ENCODE measurements at regions not wholly inside any gene's neighbourhood (a gene's known extent, or its start where the extent isn't known, plus 50 kb on each side); places are given as distances from the start of the nearest gene placed in this dataset.

- 73 to 80% methylated on average over 1 of the region's 1 CpG for whole genome bisulfite sequencing, 2 experiments (ENCODE audit: insufficient coverage in 1 of 2, insufficient read length in 1 of 2)
- Mint-ChIP-seq H3K27me3 (ENCODE audit: insufficient read depth) (no peaks in the 10 kb centered on the region), H3K27ac (no peak overlapping the region), H3K9me3 (no peaks in the 10 kb centered on the region), H3K4me3 (no peak overlapping the region), H3K36me3 (ENCODE audit: low read depth) (no peaks in the 10 kb centered on the region), H3K4me1 (peaks cover 19% of the 10 kb centered on the region)
- DNase-seq: no peak
- Histone ChIP-seq H3K4me3 (ENCODE audit: low read length) (no peak overlapping the region), H3K27me3 (ENCODE audit: control insufficient read depth, insufficient read depth, low read length, poor library complexity, severe bottlenecking) (no peaks in the 10 kb centered on the region), H3K9ac (ENCODE audit: extremely low read depth, low read length, poor library complexity, severe bottlenecking) (no peak overlapping the region), H3K36me3 (ENCODE audit: control insufficient read depth, insufficient read depth, low read length) (no peaks in the 10 kb centered on the region), H3K4me1 (ENCODE audit: control insufficient read depth, insufficient read depth, low read length) (peaks cover 6% of the 10 kb centered on the region), H3K9me3 (ENCODE audit: control insufficient read depth, low read length) (no peaks in the 10 kb centered on the region), H3K27ac (ENCODE audit: low read depth, low read length) (no peak overlapping the region)
- TF ChIP-seq, protein P1, sequence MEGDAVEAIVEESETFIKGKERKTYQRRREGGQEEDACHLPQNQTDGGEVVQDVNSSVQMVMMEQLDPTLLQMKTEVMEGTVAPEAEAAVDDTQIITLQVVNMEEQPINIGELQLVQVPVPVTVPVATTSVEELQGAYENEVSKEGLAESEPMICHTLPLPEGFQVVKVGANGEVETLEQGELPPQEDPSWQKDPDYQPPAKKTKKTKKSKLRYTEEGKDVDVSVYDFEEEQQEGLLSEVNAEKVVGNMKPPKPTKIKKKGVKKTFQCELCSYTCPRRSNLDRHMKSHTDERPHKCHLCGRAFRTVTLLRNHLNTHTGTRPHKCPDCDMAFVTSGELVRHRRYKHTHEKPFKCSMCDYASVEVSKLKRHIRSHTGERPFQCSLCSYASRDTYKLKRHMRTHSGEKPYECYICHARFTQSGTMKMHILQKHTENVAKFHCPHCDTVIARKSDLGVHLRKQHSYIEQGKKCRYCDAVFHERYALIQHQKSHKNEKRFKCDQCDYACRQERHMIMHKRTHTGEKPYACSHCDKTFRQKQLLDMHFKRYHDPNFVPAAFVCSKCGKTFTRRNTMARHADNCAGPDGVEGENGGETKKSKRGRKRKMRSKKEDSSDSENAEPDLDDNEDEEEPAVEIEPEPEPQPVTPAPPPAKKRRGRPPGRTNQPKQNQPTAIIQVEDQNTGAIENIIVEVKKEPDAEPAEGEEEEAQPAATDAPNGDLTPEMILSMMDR (conservative IDR thresholded peaks at IDR 0.05): no peak
These were observed 129.3 kb upstream of the TPM1 start for GRCh38 chr15:62913246-62913645.

GRCh38 chr15:62914461-62915079, 128.0 kb upstream of the TPM1 start:
- H3K9ac ChIP-seq (ENCODE audit: extremely low read depth, low read length, poor library complexity, severe bottlenecking): no peak overlapping the region
- no peaks in the 10 kb centered on the region for H3K9me3 ChIP-seq (ENCODE audit: control insufficient read depth, low read length)
- Mint-ChIP-seq H3K36me3 (ENCODE audit: low read depth) (no peaks in the 10 kb centered on the region), H3K4me3 (no peak overlapping the region), H3K27ac (no peak overlapping the region), H3K27me3 (ENCODE audit: insufficient read depth) (no peaks in the 10 kb centered on the region), H3K4me1 (peaks cover 19% of the 10 kb centered on the region), H3K9me3 (no peaks in the 10 kb centered on the region)
- H3K27ac ChIP-seq (ENCODE audit: low read depth, low read length): no peak overlapping the region
- H3K4me1 ChIP-seq (ENCODE audit: control insufficient read depth, insufficient read depth, low read length): peaks cover 6% of the 10 kb centered on the region
- H3K36me3 ChIP-seq (ENCODE audit: control insufficient read depth, insufficient read depth, low read length): no peaks in the 10 kb centered on the region
- TF ChIP-seq, protein P1 (conservative IDR thresholded peaks at IDR 0.05): no peak
- H3K27me3 ChIP-seq (ENCODE audit: control insufficient read depth, insufficient read depth, low read length, poor library complexity, severe bottlenecking): no peaks in the 10 kb centered on the region
- H3K4me3 ChIP-seq (ENCODE audit: low read length): no peak overlapping the region
- DNase-seq: no peak
- WGBS, 2 experiments (ENCODE audit: insufficient coverage in 1 of 2, insufficient read length in 1 of 2): 83 to 95% methylated on average over 4 to 7 of the region's 7 CpGs

- WGBS, 2 experiments (ENCODE audit: insufficient coverage in 1 of 2, insufficient read length in 1 of 2): 81% methylated on average over 3 of the region's 3 CpGs; no CpG with 5 or more reads in 1 of the 2 experiments
- no peaks in the 10 kb centered on the region for H3K36me3 ChIP-seq (ENCODE audit: control insufficient read depth, insufficient read depth, low read length)
- Mint-ChIP-seq H3K27me3 (ENCODE audit: insufficient read depth) (no peaks in the 10 kb centered on the region), H3K4me1 (peaks cover 4% of the 10 kb centered on the region), H3K27ac (no peak overlapping the region), H3K9me3 (no peaks in the 10 kb centered on the region), H3K36me3 (ENCODE audit: low read depth) (no peaks in the 10 kb centered on the region), H3K4me3 (no peak overlapping the region)
- no peak overlapping the region for H3K27ac ChIP-seq (ENCODE audit: low read depth, low read length)
- no peaks in the 10 kb centered on the region for H3K9me3 ChIP-seq (ENCODE audit: control insufficient read depth, low read length)
- TF ChIP-seq, protein P1 (conservative IDR thresholded peaks at IDR 0.05): no peak
- H3K27me3 ChIP-seq (ENCODE audit: control insufficient read depth, insufficient read depth, low read length, poor library complexity, severe bottlenecking): no peaks in the 10 kb centered on the region
- H3K4me1 ChIP-seq (ENCODE audit: control insufficient read depth, insufficient read depth, low read length): no peaks in the 10 kb centered on the region
- DNase-seq: no peak
- H3K4me3 ChIP-seq (ENCODE audit: low read length): no peak overlapping the region
- no peak overlapping the region for H3K9ac ChIP-seq (ENCODE audit: extremely low read depth, low read length, poor library complexity, severe bottlenecking)
These were observed 121.7 kb upstream of the TPM1 start for GRCh38 chr15:62920682-62921502.

Measured in endodermal cell (in vitro differentiated cells).